Natural killer cell treated with Interleukin-12 subunit alpha and Interleukin-12 subunit beta and Interleukin-15 and Interleukin-18, amount 100 ng/mL, for 72 hours (primary cell): ENCODE measurements at regions not wholly inside any gene's neighbourhood (a gene's known extent, or its start where the extent isn't known, plus 50 kb on each side); places are given as distances from the start of the nearest gene placed in this dataset.
A peak's percentile ranks its signal among the peaks of the same experiment; 100 is the strongest.

Experiments used
- ATAC-seq, 2 donors: fragments of 150-1000 bp; cut with Tn5 transposase in 1 of 2; sonication (Bioruptor Pico), chemical (Tn5 transposase) in 1 of 2; 2 replicates each; pipeline ENCODE4 v1.10.0; 2021
- DNase-seq: peaks from one replicate; pipeline ENCODE4 v3.0.0; 2022; ENCODE audit warnings: low spot score
- H3K27ac Mint-ChIP-seq, 2 donors: 1 replicate in 1 of 2; 2 replicates in 1 of 2; pipeline ENCODE4 v1.8.0; 2022; ENCODE audit warnings: mixed read lengths in 2 of 2, mild to moderate bottlenecking in 1 of 2, moderate library complexity in 1 of 2
- H3K27me3 Mint-ChIP-seq, 2 donors: 1 replicate in 1 of 2; 2 replicates in 1 of 2; pipeline ENCODE4 v1.8.0; 2022; ENCODE audit warnings: mixed read lengths in 2 of 2
- H3K36me3 Mint-ChIP-seq: one replicate; pipeline ENCODE4 v1.8.0; 2022; ENCODE audit warnings: mixed read lengths
- H3K4me1 Mint-ChIP-seq, 2 donors: 1 replicate in 1 of 2; 2 replicates in 1 of 2; pipeline ENCODE4 v1.8.0; 2022; ENCODE audit warnings: low read depth in 2 of 2, mixed read lengths in 2 of 2, mild to moderate bottlenecking in 1 of 2
- H3K4me3 Mint-ChIP-seq: one replicate; pipeline ENCODE4 v1.8.0; 2022; ENCODE audit warnings: mixed read lengths
- H3K9me3 Mint-ChIP-seq: 2 replicates; pipeline ENCODE4 v1.8.0; 2022; ENCODE audit warnings: mixed read lengths

DNA sequence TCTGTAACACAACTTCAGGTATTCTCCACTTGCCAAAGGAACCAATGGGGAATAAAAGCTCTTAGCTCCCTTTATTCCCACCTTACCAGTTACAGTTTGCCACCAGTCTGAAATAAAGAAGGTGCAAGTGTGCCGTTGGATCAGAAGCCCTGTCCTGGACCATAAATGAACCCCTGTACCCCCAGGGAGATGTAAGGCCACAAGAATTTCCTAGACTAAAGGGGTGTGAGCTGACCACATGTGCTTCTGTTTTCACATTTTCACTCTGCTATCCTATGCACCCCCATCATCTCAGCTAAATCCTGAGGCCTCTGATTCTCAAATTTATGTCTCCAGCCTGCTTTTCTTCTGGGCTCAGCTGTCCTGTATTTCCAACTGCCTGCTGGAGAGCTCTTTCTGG, 221.2 kb downstream of the SPRY1 start:
- ATAC-seq (no peak), DNase-seq (no peak)
- Mint-ChIP-seq H3K9me3 (no peaks in the 10 kb centered on the region), H3K27me3 (no peaks in the 10 kb centered on the region), H3K36me3 (peaks cover 11% of the 10 kb centered on the region), H3K4me3 (no peak overlapping the region), H3K4me1 (peaks cover 39 to 55% of the 10 kb centered on the region in 2 donors), H3K27ac (peak overlapping the region in 1 of 2 donors; percentile 66)

DNA sequence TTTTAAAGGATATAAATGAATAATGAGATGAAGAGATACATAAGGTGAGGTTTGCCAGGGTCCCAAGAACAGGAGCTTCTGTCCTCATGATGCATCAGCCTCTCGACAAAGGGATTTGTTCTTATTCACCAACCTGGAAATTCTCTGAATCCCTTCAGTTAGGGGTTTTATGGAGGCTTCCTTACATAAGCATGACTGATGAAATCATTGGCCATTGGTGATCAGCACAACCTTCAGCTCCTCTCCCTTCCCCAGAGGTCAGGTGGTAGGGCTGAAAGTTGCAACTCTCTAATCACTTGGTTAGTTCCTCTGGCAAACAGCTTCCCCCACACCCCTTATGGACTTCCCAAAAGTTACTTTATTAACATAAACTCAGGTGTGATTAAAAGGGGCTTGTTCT, 222.0 kb downstream of the SPRY1 start:
- Mint-ChIP-seq H3K27ac (no peak overlapping the region), H3K27me3 (no peaks in the 10 kb centered on the region), H3K36me3 (peaks cover 11% of the 10 kb centered on the region), H3K4me3 (no peak overlapping the region), H3K4me1 (peaks cover 39 to 55% of the 10 kb centered on the region in 2 donors), H3K9me3 (no peaks in the 10 kb centered on the region)
- ATAC-seq, result no peak
- DNase-seq, result no peak

DNA sequence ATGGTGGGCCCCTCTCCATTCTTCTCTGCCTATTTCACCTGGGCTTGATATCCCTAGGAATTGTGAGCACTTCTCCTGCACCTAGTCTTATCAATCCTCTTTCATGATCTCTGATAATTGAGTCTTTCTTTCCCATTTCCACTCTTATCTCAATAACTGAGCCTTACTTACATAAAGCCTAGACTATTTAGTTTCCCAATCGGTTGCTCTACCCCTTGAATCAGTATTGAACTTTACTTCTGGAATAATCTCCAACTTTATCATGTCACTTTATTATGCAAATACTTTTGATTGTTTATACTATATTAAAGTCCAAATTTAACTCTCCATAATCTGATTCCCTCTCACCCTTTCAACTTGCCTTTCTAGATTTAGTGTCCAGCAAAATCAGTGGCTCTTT, 222.7 kb downstream of the SPRY1 start:
- DNase-seq (no peak), ATAC-seq (no peak)
- H3K27ac Mint-ChIP-seq, result no peak overlapping the region
- no peaks in the 10 kb centered on the region for H3K27me3 Mint-ChIP-seq
- peaks cover 39 to 56% of the 10 kb centered on the region in 2 donors for H3K4me1 Mint-ChIP-seq
- peaks cover 14% of the 10 kb centered on the region for H3K36me3 Mint-ChIP-seq
- H3K4me3 Mint-ChIP-seq, result no peak overlapping the region
- no peaks in the 10 kb centered on the region for H3K9me3 Mint-ChIP-seq

DNA sequence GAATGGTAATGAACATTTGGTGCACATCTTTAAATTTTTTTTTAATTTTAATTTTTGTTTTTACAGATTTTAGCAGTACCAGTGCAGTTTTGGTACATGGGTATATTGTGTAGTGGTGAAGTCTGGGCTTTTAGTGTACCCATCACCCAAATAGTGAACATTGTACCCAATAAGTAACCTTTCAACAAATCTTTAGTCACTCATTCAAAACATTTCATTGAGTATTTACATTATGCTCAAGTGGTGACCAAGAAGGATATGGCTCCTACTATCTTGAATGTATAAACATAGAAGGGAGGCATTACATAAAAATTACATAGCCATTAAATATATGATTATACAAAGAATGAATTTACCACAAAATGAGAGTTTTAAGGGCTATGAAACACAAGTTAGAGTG, 223.3 kb downstream of the SPRY1 start:
- Mint-ChIP-seq H3K36me3 (peaks cover 19% of the 10 kb centered on the region), H3K27me3 (no peaks in the 10 kb centered on the region), H3K9me3 (peaks cover 3% of the 10 kb centered on the region), H3K4me1 (peaks cover 42 to 58% of the 10 kb centered on the region in 2 donors), H3K27ac (peak overlapping the region in 1 of 2 donors; percentile 6), H3K4me3 (peak overlapping the region; percentile 56)
- no peak for ATAC-seq
- no peak for DNase-seq

DNA sequence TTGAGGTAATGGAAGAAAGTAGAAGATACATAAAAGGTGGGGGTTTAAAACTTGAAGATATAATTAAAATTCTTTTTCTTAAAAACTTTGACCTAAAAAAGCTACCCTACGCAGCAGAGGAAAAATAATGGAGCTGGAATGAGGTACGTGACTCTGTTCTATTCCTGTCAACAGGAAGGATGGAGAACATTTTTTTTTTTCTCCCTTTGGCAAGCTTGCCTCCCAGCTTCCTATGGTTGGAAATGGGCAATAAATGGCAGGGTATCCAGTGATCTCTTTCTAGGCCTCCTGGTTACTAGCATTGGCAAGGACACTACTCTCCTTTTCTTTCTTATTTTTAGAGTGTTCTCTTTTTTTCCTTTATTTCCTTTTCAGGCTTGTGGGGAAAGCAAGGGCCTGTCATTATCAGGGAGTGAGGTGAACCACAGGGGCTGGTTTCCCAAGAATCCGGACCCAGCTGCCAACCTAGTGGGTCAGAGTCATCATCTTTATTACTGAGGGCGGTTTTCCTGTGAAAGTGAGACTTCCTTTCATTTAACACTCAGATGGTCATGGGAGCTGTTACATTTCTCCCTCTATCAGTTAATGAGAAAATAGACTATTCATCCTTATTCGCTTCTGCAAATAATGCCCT, 224.6 kb downstream of the SPRY1 start:
- Mint-ChIP-seq H3K4me1 (peaks cover 50 to 66% of the 10 kb centered on the region in 2 donors), H3K27ac (peak overlapping the region; percentile 37 to 86), H3K36me3 (peaks cover 29% of the 10 kb centered on the region), H3K9me3 (peaks cover 6% of the 10 kb centered on the region), H3K4me3 (peak overlapping the region; percentile 64), H3K27me3 (no peaks in the 10 kb centered on the region)
- peak; percentile 68 to 86 for ATAC-seq
- peak; percentile 79 for DNase-seq

DNA sequence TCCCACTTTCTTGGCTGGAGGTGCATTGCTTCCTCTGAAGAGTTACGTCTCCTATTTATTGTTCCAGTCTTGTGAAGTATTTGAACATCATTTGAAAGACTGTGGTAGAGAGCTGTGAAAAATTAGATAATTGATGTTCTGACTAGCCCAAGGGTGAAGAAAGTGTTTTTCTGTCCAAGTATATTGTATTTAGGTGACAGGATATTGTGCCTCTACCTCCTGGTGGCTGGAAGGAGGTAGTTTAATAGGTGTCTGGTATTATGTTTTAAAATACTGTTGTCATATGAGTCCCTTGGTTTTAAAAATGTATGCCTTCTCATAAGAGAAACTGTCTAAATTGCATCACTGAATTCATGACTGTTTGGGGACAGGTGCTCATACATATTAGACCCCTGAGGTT, 226.0 kb downstream of the SPRY1 start:
- H3K27ac Mint-ChIP-seq, result peak overlapping the region in 1 of 2 donors; percentile 31
- H3K27me3 Mint-ChIP-seq, result no peaks in the 10 kb centered on the region
- peaks cover 40 to 52% of the 10 kb centered on the region in 2 donors for H3K4me1 Mint-ChIP-seq
- peaks cover 6% of the 10 kb centered on the region for H3K9me3 Mint-ChIP-seq
- H3K4me3 Mint-ChIP-seq, result peak overlapping the region; percentile 26
- DNase-seq (no peak), ATAC-seq (peak in 1 of 2 donors; percentile 53)
- peaks cover 29% of the 10 kb centered on the region for H3K36me3 Mint-ChIP-seq

DNA sequence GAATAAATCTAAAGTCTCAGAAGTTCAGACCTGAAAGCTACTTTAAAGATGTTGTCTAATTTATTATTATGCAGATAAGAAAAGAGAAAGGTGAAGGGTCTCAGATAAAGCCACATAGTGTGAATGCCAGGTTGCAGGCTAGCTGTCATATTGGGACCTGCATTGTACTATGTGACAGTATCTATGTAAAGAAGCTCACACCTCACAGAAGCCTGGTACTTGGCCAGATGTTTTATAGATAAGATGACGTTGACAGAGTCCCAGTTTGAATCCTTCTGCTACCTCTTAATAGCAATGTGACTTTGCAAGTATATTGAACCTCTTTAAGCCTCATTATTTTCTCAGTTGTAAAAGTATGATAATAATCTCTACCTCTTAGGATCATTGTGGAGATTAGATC, 227.0 kb downstream of the SPRY1 start:
- Mint-ChIP-seq H3K27me3 (no peaks in the 10 kb centered on the region), H3K4me1 (peaks cover 35 to 46% of the 10 kb centered on the region in 2 donors), H3K36me3 (peaks cover 29% of the 10 kb centered on the region), H3K27ac (no peak overlapping the region), H3K4me3 (no peak overlapping the region), H3K9me3 (peaks cover 6% of the 10 kb centered on the region)
- ATAC-seq (no peak), DNase-seq (no peak)

DNA sequence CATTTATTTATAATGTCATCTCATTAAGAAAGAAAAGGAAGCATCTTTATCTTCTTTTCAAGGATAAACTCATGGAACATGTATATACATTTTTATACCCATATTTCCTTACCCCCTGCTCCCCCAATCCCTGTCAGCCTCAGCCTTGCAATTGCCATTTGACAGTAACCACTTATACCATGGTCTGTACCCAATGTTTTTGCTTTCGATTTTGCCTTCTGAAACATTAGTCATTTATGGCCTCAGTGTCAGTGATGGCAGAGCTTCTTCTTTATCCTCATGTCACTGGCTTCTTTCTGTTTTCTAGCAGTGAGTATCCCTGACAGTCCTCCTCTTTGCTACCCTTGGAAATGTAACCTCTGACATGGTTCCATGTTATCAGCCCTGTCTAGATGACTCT, 228.4 kb downstream of the SPRY1 start:
- peak; percentile 85 to 89 for ATAC-seq
- Mint-ChIP-seq H3K27me3 (no peaks in the 10 kb centered on the region), H3K36me3 (peaks cover 29% of the 10 kb centered on the region), H3K9me3 (peaks cover 6% of the 10 kb centered on the region), H3K4me1 (peaks cover 30 to 40% of the 10 kb centered on the region in 2 donors), H3K4me3 (peak overlapping the region; percentile 55), H3K27ac (peak overlapping the region; percentile 71 to 81)
- no peak for DNase-seq

DNA sequence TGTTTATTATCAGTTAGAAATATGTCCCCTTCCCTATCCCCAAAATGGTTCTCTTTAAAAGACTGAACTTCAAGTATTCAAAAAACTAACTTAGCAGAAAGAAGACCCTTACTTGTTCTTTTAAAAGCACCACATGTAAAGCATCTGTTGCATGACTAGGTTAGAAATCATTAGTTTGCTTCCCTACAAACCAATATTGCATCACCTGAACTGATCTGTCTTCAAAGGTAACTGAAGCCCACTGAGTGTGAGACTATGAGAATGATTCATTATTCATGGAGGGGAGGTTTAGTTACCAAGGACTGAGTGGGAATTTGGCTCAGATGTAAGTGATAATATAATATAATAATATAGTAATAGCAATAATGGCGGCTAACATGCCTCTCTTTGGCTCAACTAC, 231.7 kb downstream of the SPRY1 start:
- H3K4me3 Mint-ChIP-seq, result no peak overlapping the region
- peaks cover 18% of the 10 kb centered on the region for H3K36me3 Mint-ChIP-seq
- H3K9me3 Mint-ChIP-seq, result peaks cover 6% of the 10 kb centered on the region
- ATAC-seq (no peak), DNase-seq (no peak)
- peaks cover 19 to 22% of the 10 kb centered on the region in 2 donors for H3K4me1 Mint-ChIP-seq
- H3K27ac Mint-ChIP-seq, result no peak overlapping the region
- no peaks in the 10 kb centered on the region for H3K27me3 Mint-ChIP-seq

DNA sequence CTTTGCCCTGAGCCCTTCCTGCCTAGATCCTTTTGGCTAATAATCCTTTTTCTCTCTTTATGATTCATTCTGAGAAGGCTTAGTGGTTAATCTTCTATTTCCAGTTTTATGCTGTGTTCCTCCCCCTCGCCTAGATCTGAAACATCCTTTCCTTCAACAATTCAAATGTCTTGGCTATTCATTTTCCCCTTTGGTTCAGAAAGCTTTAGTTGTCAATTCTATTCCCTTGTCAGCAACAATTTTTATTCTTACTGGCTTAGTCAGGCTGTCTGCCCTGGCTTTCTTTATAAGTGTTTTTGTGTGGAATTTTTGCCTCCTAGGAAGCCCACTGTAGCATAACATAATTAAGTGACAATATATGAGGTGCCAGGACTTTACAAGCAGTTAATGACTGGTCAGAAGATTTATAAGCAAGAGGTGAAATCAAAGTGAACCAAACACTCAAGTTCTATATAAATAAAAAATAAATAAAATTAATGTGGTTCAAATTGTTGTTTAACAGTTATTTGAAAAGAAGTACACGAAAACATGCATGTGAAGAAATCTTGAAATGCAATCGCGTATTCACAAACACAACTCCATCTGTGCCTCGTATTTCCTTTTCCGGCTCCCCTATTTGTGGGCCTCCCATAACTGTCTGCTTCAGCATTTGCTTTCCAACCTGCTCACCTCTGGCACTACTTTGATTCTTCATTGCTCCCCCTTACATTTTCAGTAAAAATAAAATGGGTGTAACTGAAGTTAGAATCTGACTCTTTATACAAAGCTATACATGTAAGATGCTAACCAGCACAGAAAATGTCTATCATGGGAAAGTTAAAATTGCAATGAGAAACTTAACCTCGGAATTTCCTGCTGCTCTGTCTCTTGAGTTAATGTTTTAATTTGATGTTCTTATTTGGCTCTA, 235.4 kb downstream of the SPRY1 start:
- H3K4me1 Mint-ChIP-seq, result peaks cover 5 to 7% of the 10 kb centered on the region in 2 donors
- no peak overlapping the region for H3K4me3 Mint-ChIP-seq
- peaks cover 17% of the 10 kb centered on the region for H3K9me3 Mint-ChIP-seq
- H3K27ac Mint-ChIP-seq, result no peak overlapping the region
- no peaks in the 10 kb centered on the region for H3K27me3 Mint-ChIP-seq
- ATAC-seq (no peak), DNase-seq (no peak)
- peaks cover 27% of the 10 kb centered on the region for H3K36me3 Mint-ChIP-seq

DNA sequence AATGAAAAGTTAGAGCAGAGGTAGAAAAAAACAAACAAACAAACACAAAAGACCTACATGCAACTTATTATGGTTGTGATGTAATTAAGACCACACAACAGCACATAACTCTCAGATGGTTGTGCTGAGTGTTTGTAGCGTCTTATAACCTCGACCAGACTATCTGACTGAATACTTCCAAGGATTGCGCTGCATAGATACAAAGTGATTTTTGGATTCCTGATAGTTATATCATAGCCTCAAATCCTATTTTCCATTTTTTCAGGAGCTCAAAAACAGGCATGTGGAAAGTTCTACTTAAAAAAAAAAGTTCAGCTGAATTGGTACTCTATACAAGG, 236.1 kb downstream of the SPRY1 start:
- Mint-ChIP-seq H3K4me3 (no peak overlapping the region), H3K27ac (no peak overlapping the region), H3K4me1 (peaks cover 5 to 7% of the 10 kb centered on the region in 2 donors), H3K27me3 (no peaks in the 10 kb centered on the region), H3K36me3 (peaks cover 32% of the 10 kb centered on the region), H3K9me3 (peaks cover 21% of the 10 kb centered on the region)
- no peak for DNase-seq
- ATAC-seq, result no peak

DNA sequence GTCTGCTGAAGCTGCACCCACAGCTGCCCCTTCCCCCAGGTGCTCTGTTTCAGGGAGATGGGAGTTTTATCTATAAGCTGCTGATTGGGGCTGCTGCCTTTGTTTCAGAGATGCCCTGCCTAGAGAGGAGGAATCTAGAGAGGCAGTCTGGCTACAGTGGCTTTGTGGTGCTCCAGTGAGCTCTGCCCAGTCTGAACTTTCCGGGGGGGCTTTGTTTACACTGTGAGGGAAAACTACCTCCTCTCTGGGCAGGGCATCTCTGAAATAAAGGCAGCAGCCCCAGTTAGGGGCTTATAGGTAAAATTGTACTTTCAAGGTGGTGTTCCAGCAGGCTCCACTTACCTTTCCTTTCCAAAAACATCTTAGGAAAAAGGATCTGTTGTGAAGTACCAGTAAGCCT, 242.2 kb downstream of the SPRY1 start:
- H3K4me1 Mint-ChIP-seq, result peaks cover 10 to 16% of the 10 kb centered on the region in 2 donors
- no peak for ATAC-seq
- no peak overlapping the region for H3K4me3 Mint-ChIP-seq
- no peaks in the 10 kb centered on the region for H3K27me3 Mint-ChIP-seq
- peaks cover 38% of the 10 kb centered on the region for H3K36me3 Mint-ChIP-seq
- H3K9me3 Mint-ChIP-seq, result peaks cover 28% of the 10 kb centered on the region
- DNase-seq, result no peak
- no peak overlapping the region for H3K27ac Mint-ChIP-seq

DNA sequence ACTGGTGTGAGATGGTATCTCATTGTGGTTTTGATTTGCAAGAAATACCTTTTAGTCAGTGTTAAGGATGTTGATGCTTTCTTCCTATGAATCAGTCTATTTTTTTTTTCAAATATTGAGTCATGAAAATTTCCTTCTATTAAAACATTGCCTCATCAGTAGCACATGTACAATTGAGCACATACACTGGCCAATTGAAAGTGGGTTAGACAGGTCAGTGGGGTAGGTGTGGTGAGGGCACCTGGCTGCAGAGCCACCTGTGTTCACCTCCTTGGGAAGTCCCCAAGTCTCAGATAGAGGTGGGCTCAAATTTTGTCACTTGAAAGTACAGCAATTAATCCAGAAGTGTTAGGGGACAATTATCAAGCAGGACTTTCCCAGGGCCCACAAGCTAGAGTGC, 243.7 kb downstream of the SPRY1 start:
- H3K4me1 Mint-ChIP-seq, result peaks cover 10 to 16% of the 10 kb centered on the region in 2 donors
- H3K27ac Mint-ChIP-seq, result peak overlapping the region; percentile 87 to 97
- DNase-seq (no peak), ATAC-seq (peak; percentile 87 to 93)
- H3K4me3 Mint-ChIP-seq, result peak overlapping the region; percentile 62
- H3K9me3 Mint-ChIP-seq, result peaks cover 21% of the 10 kb centered on the region
- peaks cover 26% of the 10 kb centered on the region for H3K36me3 Mint-ChIP-seq
- H3K27me3 Mint-ChIP-seq, result no peaks in the 10 kb centered on the region

DNA sequence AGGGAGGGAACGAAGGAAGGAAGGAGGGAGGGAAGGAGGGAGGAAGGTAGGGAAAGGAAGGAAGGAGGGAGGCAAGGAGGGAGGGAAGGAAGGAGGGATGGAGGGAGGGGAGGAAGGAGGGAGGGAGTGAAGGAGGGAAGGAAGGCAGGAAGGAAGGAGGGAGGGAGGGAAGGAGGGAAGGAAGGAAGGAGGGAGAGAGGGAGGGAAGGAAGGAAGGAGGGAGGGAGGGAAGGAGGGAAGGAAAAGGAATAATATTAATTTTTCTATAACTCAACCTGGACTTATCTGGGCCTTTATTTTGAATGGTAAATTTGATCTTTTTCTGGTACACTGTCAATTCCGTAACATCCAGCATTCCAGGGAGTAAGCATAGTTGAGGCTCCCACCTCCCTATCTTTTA, 244.2 kb downstream of the SPRY1 start:
- H3K36me3 Mint-ChIP-seq, result peaks cover 24% of the 10 kb centered on the region
- DNase-seq (no peak), ATAC-seq (no peak)
- H3K4me3 Mint-ChIP-seq, result peak overlapping the region; percentile 62
- peak overlapping the region; percentile 87 to 97 for H3K27ac Mint-ChIP-seq
- peaks cover 10 to 16% of the 10 kb centered on the region in 2 donors for H3K4me1 Mint-ChIP-seq
- peaks cover 20% of the 10 kb centered on the region for H3K9me3 Mint-ChIP-seq
- no peaks in the 10 kb centered on the region for H3K27me3 Mint-ChIP-seq
